ENCODE measurements at regions not wholly inside any gene's neighbourhood (a gene's known extent, or its start where the extent isn't known, plus 50 kb on each side); places are given as distances from the start of the nearest gene placed in this dataset.

DNA sequence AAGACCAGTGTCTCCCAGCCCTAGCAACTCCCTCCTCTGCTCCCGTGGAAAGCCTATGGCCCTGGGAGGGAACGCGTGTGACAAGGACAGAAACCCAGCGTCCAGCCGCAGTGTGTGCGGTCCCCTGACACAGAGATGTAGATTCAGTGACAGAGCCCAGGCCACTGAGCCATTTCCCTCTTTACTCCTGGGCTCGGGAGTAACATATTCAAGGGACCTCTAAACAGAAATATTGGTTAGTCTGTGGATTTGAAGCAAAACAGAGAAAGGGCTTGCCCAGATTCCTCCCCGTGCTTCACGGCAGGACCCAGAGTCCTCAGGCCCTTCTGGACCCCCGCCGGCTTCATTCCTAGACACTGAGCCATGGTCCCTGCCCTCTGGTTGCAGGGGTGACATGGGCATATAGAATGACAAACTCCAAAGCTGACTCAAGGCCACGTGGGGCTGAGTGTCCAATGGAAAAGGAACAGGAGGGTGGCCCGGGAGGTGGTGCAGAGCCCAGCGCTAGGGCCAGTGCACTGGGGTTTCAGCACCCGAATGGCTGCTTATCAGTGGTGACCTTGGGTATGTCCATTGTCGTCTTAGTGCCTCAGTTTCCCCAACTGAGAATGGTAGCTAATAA, 248.2 kb downstream of the QKI start:
- no peak for DNase-seq

- DNase-seq, result no peak
Observed at GRCh38 chr6:163661272-163661671, 246.8 kb downstream of the QKI start.

GRCh38 chr6:163659803-163660202, 245.3 kb downstream of the QKI start:
- no peak for DNase-seq

DNA sequence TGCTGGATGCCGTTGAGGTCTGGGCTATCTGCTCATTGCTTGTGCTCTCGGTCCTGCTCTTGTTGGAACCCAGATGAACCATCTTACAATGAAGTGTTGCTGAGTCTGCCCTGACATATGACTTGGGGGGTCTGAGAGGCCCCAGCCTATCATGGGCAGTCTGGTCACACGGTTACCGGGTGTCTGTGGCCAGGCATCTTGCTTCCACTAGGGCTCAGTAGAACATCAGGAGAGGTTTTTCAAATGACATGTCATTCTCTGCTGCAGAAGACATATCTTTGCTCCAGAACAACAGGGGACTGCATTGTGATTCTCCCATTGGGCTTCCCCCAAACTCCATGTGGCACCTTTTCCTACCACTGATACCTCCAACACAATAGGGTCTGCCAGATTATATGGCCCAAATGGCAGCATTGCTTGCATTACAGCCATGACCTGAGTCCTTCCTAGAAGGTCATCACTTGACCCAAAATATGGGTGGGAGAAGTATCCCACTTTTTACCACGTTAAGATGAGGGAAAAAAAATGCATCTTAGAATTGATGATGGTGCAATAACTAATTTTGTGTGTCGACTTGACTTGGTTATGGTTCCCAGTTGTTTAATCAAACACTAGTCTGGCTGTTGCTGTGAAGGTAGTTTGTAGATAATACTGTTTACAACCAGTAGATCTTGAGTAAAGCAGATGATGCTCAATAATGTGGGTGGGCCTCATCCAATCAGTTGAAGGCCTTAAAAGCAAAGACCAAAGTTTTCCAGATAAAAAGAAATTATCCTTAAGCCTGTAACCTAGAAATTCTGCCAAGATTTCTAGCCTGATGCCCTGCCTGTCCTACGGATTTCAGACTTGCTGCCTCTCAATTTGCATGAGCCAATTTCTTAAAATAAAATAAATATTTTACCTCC, 241.0 kb downstream of the QKI start:
- DNase-seq, result no peak

GRCh38 chr6:163651915-163652668, 237.6 kb downstream of the QKI start:
- DNase-seq, result no peak

DNA sequence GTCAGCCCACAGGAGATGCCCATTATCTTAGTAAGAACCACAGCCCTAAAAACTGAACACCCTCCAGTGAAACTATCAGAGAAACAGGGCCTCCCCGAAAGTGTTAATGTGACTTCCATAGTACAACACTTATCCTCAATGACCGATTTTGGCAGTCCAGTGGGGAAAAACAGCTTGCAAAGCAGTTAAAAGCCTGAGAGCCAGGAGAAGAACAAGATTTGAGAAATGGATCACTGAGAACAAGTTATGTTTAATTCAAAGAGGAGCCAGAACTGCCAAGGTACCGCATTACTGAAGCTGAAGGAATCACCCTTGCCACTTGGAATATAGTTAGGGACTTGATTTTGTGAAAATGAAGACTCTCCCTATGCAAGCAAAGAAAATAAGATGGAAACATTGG, 236.9 kb downstream of the QKI start:
- no peak for DNase-seq

- DNase-seq, result no peak
Observed at GRCh38 chr6:163648868-163649267, 234.3 kb downstream of the QKI start.

GRCh38 chr6:163647624-163648023, 233.1 kb downstream of the QKI start:
- no peak for DNase-seq

- DNase-seq, result no peak
Observed at GRCh38 chr6:163646866-163647265, 232.3 kb downstream of the QKI start.

DNA sequence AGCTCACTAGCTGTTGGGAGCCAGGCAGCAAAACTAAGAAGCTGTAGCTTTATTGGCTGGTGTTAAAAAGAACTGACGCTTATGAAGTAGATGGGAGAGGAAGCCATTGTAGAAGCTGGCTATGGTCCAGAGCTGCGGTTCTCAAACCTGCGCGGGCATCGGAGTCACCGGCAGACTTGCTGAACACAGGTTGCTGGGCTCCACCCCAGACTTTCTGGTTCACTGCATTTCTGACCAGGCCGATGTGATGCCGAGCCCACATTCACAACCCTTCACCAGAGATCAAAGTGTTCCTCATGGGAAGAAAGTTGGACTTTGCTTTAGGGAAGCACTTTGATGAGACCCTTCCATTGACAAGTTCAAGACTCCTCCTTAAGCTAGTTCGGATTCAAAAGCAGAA, 231.6 kb downstream of the QKI start:
- no peak for DNase-seq

DNA sequence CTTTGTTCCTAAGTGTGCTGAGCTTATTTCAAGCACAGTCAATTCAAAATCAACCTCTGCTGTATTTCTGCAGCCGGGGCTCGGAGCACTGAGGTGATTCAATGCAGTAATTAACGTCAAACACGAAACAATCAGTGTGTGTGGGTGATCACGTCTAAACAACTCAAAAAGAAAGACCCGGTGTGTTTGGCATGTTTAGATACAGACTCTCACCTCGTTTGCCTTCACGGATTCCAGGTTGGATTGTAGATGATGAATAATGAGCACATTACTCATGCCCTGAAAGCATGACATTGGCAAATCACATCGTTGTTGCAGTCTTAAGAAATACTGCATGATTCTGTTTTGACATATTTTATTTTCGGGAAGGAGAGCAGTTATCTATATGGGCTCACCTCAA, 231.0 kb downstream of the QKI start:
- no peak for DNase-seq

DNA sequence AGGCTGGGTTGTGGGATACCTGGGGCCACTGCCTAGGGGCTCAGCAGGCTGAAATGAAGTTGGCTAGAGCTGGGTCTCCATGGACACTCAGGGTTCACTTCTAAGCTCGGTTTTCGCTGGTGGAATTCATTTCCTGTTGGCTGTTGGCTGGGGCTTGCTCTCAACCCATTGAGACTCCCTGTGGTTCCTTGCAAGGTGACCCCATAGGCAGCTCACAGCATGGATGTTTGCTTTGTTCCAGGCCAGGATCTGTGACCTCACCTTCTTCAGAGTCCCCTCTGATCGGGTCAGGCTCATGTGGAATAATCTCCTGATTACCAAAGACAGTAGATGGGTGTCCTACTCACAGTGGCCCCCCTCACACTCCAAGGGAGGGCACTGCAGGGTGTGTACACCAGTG, 229.3 kb downstream of the QKI start:
- no peak for DNase-seq

- DNase-seq, result no peak
Observed at GRCh38 chr6:163641706-163642105, 227.2 kb downstream of the QKI start.

GRCh38 chr6:163640641-163641040, 226.1 kb downstream of the QKI start:
- DNase-seq, result no peak

DNA sequence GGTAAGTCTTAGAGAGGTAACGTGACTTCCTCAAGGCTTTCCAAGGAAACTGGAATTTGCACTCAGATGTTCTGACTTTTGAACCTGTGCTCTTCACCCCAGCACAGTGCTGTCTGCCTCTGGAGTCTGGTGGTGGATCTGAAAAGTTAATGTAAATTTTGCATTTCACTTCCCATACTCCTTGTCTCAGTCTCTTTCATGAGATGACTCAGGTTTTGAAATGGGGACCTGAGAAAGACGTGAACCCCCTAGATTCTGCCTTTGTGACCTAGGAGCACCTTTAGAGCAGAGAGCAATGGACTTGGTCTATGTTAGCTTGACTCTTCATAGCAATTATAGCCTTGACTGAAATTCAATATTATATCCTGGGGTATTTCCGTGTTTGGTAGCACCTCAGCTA, 223.0 kb downstream of the QKI start:
- DNase-seq, result no peak

GRCh38 chr6:163635731-163636364, 221.3 kb downstream of the QKI start:
- DNase-seq, result no peak

DNA sequence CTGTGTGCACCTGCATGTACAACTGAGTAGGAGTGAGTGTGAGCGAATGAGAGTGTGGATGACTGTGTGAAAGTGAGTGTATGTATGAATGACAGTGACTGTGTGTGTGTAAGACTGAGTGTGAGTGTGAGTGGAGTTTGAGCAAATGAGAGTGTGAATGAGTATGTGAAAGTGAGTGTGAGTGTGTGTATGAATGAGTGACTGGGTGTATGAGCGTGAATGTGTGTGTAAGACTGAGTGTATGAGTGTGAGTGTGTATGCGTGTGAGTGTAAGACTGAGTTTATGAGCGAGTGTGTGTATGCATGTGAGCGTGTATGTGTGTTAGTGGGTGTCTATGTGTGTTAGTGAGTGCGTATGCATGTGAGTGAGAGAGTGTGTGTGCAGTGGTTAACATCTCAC, 220.8 kb downstream of the QKI start:
- no peak for DNase-seq

GRCh38 chr6:163634211-163635171, 220.0 kb downstream of the QKI start:
- no peak for DNase-seq

DNA sequence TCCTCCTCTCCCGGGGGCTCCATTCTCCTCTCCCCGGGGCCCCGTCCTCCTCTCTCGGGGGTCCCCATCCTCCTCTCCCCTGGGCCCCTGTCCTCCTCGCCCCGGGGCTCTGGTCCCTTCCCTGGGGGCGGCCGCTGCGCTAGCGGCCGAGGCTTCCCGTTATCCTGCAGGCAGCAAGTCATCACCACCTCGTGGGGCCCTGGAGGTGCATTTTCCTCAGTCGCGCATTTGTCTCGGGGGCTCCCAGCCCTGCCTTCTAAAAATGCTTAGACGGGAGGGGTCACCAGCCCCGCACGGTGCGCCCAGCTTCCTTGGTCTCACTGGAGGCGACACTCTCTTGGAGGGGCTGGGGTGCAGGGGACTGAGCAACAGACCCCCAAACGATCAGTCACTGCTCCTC, 216.5 kb downstream of the QKI start:
- no peak for DNase-seq

DNA sequence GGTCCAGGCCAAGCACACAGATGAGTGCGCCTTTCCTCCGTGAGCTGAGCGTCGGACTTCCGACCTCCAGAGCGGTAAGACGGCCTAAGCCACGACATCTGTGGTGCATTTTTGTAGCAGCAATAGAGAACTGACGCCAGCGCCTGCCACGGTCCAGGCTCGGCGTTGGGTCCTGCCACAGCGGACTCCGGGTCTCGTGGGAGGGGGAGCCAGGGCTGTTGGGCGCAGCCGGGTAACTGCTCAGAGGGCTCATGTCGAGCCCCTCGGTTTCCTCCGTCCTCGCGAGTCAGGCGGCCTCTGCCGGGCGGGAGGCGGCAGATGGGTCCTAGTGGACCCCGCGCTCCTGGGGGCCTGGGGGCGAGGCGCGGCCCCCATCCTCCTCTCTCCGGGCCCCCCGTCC, 216.1 kb downstream of the QKI start:
- DNase-seq, result no peak

DNA sequence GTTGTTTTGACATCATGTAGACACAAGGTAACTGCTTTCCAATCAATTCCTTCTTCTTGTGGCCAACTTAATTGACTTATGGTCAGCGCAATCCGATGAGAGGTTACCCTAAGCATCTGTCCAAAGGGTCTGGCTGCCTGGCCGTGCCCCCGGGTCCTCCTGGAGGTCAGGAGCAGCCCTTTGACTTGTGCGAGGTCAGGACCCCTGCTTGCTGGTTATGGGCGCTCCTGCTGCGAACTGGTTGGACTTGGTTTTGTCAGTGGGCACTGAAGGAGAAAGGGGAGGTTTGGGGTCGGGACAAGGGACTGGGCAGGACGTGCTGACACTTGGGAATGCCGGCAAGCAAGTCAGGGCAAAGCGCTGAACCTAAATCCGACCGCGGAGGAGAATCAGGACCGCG, 215.6 kb downstream of the QKI start:
- no peak for DNase-seq
